ENCODE measurements at regions not wholly inside any gene's neighbourhood (a gene's known extent, or its start where the extent isn't known, plus 50 kb on each side); places are given as distances from the start of the nearest gene placed in this dataset.
A peak's percentile ranks its signal among the peaks of the same experiment; 100 is the strongest.

- no peak for DNase-seq (ENCODE audit: low read depth)
- TF ChIP-seq MAX (IDR thresholded peaks at IDR 0.05; ENCODE audit: low read depth, low read length) (no peak), MYC (IDR thresholded peaks at IDR 0.05; ENCODE audit: low read depth, low read length) (no peak), CTCF (IDR thresholded peaks at IDR 0.05; ENCODE audit: low read depth, low read length) (no peak), POLR2A (IDR thresholded peaks at IDR 0.05; ENCODE audit: extremely low read depth, insufficient read length) (no peak)
- H3K4me3 ChIP-seq (ENCODE audit: low read depth, low read length) = no peak overlapping the region
Measured at GRCh38 chr10:31140716-31141115, 109.1 kb upstream of the ZNF438 start.

DNA sequence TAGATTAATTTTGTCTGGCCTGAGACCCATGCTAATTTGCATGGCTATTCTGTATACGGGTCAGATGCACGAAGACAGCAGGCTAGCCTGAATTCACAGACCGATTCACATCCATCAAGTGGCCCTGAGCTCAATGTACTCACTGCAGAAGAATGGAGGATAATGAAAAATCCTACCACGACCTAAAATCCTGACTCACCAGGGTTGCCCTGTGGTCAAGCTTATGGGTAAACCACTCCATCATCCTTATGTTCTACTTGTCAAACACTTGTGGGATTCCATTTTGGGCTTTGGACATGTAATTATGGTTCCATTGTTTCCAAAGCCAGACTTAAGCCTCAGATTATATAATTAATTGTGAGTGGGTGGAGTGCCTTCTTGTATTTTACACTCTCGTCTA lies 110.4 kb upstream of the ZNF438 start:
- peak; percentile 15 for DNase-seq (ENCODE audit: low read depth)

DNA sequence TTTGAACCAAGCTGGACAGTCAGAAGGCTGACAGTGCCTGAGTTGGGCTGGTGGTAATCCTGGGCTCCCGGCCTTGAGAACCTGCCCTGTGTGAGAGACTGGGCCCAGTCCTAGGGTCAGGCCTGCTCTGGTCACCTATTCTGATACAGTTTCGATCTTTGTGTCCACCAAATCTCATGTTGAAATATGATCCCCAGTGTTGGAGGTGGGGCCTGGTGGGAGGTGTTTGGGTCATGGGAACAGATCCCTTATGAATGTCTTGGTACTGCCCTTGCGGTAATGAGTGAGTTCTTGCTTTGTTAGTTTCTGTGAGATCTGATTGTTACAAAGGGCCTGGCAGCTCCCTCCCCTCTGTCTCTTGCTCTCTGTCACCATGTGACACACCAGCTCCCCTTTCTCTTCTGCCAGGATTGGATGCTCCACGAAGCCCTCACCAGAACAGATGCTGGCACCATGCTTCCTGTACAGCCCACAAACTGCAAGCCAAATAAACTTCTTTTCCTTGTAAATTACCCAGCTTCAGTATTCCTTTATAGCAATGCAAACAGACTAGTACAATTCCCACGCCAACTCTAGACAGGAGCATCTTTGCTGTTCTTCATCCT lies 111.8 kb upstream of the ZNF438 start:
- H3K4me3 ChIP-seq (ENCODE audit: low read depth, low read length) = no peak overlapping the region
- DNase-seq (ENCODE audit: low read depth) = no peak
- TF ChIP-seq CTCF (IDR thresholded peaks at IDR 0.05; ENCODE audit: low read depth, low read length) = no peak

More for the DNA sequence above, 110.4 kb upstream of the ZNF438 start:
- TF ChIP-seq POLR2A (IDR thresholded peaks at IDR 0.05; ENCODE audit: extremely low read depth, insufficient read length) (no peak), CTCF (IDR thresholded peaks at IDR 0.05; ENCODE audit: low read depth, low read length) (no peak), MYC (IDR thresholded peaks at IDR 0.05; ENCODE audit: low read depth, low read length) (no peak), MAX (IDR thresholded peaks at IDR 0.05; ENCODE audit: low read depth, low read length) (no peak)
- no peak overlapping the region for H3K4me3 ChIP-seq (ENCODE audit: low read depth, low read length)

DNA sequence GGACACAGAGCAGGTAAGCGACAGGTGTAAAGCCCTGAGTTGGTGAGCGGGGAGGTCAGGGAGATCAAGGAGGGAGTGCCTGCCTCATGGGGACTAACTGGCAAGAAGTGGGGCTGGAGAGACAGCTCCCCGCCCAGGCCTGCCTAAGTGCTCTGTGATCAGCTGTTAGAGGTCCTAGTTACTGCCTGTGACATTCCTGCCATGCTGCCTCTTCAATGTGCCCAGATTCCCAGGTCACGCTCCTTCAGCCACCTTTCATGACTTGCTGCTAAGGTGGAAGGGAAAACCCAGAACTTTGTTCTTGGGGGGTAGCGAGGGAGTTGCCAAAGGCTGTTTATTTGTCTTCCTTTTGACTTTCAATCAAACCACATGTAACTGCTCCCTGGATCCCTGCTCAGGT lies 114.3 kb upstream of the ZNF438 start:
- no peak for DNase-seq (ENCODE audit: low read depth)
- TF ChIP-seq MYC (IDR thresholded peaks at IDR 0.05; ENCODE audit: low read depth, low read length) (no peak), POLR2A (IDR thresholded peaks at IDR 0.05; ENCODE audit: extremely low read depth, insufficient read length) (no peak), CTCF (IDR thresholded peaks at IDR 0.05; ENCODE audit: low read depth, low read length) (no peak), MAX (IDR thresholded peaks at IDR 0.05; ENCODE audit: low read depth, low read length) (no peak)
- H3K4me3 ChIP-seq (ENCODE audit: low read depth, low read length) = peak overlapping the region; percentile 55

GRCh38 chr10:31146491-31147209 lies 115.0 kb upstream of the ZNF438 start:
- TF ChIP-seq POLR2A (IDR thresholded peaks at IDR 0.05; ENCODE audit: extremely low read depth, insufficient read length) (no peak), MAX (IDR thresholded peaks at IDR 0.05; ENCODE audit: low read depth, low read length) (no peak), MYC (IDR thresholded peaks at IDR 0.05; ENCODE audit: low read depth, low read length) (no peak), CTCF (IDR thresholded peaks at IDR 0.05; ENCODE audit: low read depth, low read length) (no peak)
- peak overlapping the region; percentile 55 for H3K4me3 ChIP-seq (ENCODE audit: low read depth, low read length)
- peak; percentile 87 for DNase-seq (ENCODE audit: low read depth)

Measured in NB4 (cell line).